GM19397 (cell line): ENCODE measurements at regions not wholly inside any gene's neighbourhood (a gene's known extent, or its start where the extent isn't known, plus 50 kb on each side); places are given as distances from the start of the nearest gene placed in this dataset.

Experiments used
- ATAC-seq: cut with Tn5 transposase; IDR thresholded peaks from one replicate; pipeline ENCODE4 v1.9.1; 2021; ENCODE audit warnings: mild to moderate bottlenecking, moderate library complexity; ENCODE audit not compliant: unreplicated experiment

GRCh38 chr12:127192391-127192790, 1074.6 kb upstream of the TMEM132C start:
- no peak for ATAC-seq

GRCh38 chr12:127193341-127193740, 1073.6 kb upstream of the TMEM132C start:
- no peak for ATAC-seq

GRCh38 chr12:127194176-127194575, 1072.8 kb upstream of the TMEM132C start:
- ATAC-seq, result no peak

- ATAC-seq, result no peak
Measured at GRCh38 chr12:127205781-127206555, 1061.0 kb upstream of the TMEM132C start.

GRCh38 chr12:127209318-127209717, 1057.7 kb upstream of the TMEM132C start:
- ATAC-seq, result no peak

GRCh38 chr12:127214186-127214585, 1052.8 kb upstream of the TMEM132C start:
- no peak for ATAC-seq

GRCh38 chr12:127223011-127223410, 1044.0 kb upstream of the TMEM132C start:
- ATAC-seq, result no peak

- ATAC-seq, result no peak
Measured at GRCh38 chr12:127223731-127224130, 1043.2 kb upstream of the TMEM132C start.

GRCh38 chr12:127230843-127231260, 1036.1 kb upstream of the TMEM132C start:
- no peak for ATAC-seq

GRCh38 chr12:127231371-127231770, 1035.6 kb upstream of the TMEM132C start:
- ATAC-seq, result no peak

GRCh38 chr12:127233016-127233415, 1034.0 kb upstream of the TMEM132C start:
- ATAC-seq, result no peak

- no peak for ATAC-seq
Measured at GRCh38 chr12:127235761-127236160, 1031.2 kb upstream of the TMEM132C start.

- ATAC-seq, result no peak
Measured at GRCh38 chr12:127236491-127236890, 1030.5 kb upstream of the TMEM132C start.

GRCh38 chr12:127237151-127237550, 1029.8 kb upstream of the TMEM132C start:
- no peak for ATAC-seq

- no peak for ATAC-seq
Measured at GRCh38 chr12:127238107-127238506, 1028.9 kb upstream of the TMEM132C start.

GRCh38 chr12:127239781-127240180, 1027.2 kb upstream of the TMEM132C start:
- no peak for ATAC-seq

GRCh38 chr12:127240249-127240929, 1026.6 kb upstream of the TMEM132C start:
- no peak for ATAC-seq

- no peak for ATAC-seq
Measured at GRCh38 chr12:127241072-127241817, 1025.7 kb upstream of the TMEM132C start.

GRCh38 chr12:127245009-127245408, 1022.0 kb upstream of the TMEM132C start:
- ATAC-seq, result no peak

GRCh38 chr12:127245437-127245836, 1021.5 kb upstream of the TMEM132C start:
- ATAC-seq, result no peak

GRCh38 chr12:127247937-127248336, 1019.0 kb upstream of the TMEM132C start:
- ATAC-seq, result no peak

- ATAC-seq, result no peak
Measured at GRCh38 chr12:127249428-127249827, 1017.5 kb upstream of the TMEM132C start.
